ENCODE measurements at regions not wholly inside any gene's neighbourhood (a gene's known extent, or its start where the extent isn't known, plus 50 kb on each side); places are given as distances from the start of the nearest gene placed in this dataset.

DNA sequence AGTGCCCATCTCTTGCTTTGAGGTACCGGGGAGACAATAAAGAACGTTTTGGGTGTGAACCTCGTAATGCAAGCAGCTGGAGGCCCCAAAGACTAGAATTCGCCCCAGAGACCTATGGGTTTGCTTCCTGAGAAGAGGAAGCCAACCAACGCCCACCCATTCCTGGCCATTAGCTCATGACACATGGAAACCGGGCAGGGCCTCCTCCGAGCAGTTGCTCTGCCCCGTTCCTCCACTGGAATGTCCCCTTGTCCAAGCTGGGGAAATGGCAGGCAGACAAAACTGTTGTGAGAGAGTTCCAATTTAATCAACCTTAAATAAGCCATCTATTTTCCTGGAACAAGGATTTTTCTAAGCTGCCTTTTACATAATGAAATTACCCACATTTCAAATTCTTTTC, 250.9 kb upstream of the IGF1R start:
- H3K36me3 ChIP-seq (ENCODE audit: low read depth) = no peaks in the 10 kb centered on the region
- TF ChIP-seq, protein P1, sequence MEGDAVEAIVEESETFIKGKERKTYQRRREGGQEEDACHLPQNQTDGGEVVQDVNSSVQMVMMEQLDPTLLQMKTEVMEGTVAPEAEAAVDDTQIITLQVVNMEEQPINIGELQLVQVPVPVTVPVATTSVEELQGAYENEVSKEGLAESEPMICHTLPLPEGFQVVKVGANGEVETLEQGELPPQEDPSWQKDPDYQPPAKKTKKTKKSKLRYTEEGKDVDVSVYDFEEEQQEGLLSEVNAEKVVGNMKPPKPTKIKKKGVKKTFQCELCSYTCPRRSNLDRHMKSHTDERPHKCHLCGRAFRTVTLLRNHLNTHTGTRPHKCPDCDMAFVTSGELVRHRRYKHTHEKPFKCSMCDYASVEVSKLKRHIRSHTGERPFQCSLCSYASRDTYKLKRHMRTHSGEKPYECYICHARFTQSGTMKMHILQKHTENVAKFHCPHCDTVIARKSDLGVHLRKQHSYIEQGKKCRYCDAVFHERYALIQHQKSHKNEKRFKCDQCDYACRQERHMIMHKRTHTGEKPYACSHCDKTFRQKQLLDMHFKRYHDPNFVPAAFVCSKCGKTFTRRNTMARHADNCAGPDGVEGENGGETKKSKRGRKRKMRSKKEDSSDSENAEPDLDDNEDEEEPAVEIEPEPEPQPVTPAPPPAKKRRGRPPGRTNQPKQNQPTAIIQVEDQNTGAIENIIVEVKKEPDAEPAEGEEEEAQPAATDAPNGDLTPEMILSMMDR (IDR thresholded peaks at IDR 0.05; ENCODE audit: poor library complexity, severe bottlenecking) = no peak

DNA sequence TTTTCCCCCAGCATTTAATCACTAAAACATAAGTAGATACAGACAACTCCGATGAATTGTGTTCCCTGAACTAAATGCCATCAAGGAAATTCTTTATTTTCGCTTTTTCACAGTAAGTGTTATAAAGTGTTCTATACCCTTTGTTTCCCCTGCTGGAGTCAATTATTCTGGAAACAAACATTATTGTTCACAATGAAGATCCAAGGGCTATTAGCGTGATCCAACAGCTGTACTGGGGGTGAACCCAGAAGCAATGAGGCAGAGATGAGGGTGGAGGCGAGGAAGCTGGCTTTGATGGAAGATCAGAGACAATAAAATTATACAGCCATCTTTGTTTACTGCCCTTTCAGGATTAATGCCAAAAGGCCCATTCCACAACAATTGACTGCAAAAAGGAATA, 250.3 kb upstream of the IGF1R start:
- TF ChIP-seq, protein P1 (IDR thresholded peaks at IDR 0.05; ENCODE audit: poor library complexity, severe bottlenecking) = no peak
- ATAC-seq (ENCODE audit: low read depth) (no peak), DNase-seq (ENCODE audit: low spot score) (peak; percentile 1)
- no peaks in the 10 kb centered on the region for H3K36me3 ChIP-seq (ENCODE audit: low read depth)
- no peak overlapping the region for H3K4me3 ChIP-seq (ENCODE audit: severe bottlenecking)
- H3K27ac ChIP-seq (ENCODE audit: poor library complexity, severe bottlenecking) = no peak overlapping the region
- H3K27me3 ChIP-seq (ENCODE audit: insufficient read depth, poor library complexity, severe bottlenecking) = no peaks in the 10 kb centered on the region
- no peaks in the 10 kb centered on the region for H3K9me3 ChIP-seq (ENCODE audit: severe bottlenecking)
- H3K4me1 ChIP-seq (ENCODE audit: insufficient read depth, poor library complexity, severe bottlenecking) = no peaks in the 10 kb centered on the region

More for the DNA sequence above, 250.9 kb upstream of the IGF1R start:
- H3K4me3 ChIP-seq (ENCODE audit: severe bottlenecking) = no peak overlapping the region
- DNase-seq (ENCODE audit: low spot score) = peak; percentile 54
- no peaks in the 10 kb centered on the region for H3K9me3 ChIP-seq (ENCODE audit: severe bottlenecking)
- H3K27me3 ChIP-seq (ENCODE audit: insufficient read depth, poor library complexity, severe bottlenecking) = no peaks in the 10 kb centered on the region
- no peaks in the 10 kb centered on the region for H3K4me1 ChIP-seq (ENCODE audit: insufficient read depth, poor library complexity, severe bottlenecking)
- no peak for ATAC-seq (ENCODE audit: low read depth)
- H3K27ac ChIP-seq (ENCODE audit: poor library complexity, severe bottlenecking) = no peak overlapping the region

DNA sequence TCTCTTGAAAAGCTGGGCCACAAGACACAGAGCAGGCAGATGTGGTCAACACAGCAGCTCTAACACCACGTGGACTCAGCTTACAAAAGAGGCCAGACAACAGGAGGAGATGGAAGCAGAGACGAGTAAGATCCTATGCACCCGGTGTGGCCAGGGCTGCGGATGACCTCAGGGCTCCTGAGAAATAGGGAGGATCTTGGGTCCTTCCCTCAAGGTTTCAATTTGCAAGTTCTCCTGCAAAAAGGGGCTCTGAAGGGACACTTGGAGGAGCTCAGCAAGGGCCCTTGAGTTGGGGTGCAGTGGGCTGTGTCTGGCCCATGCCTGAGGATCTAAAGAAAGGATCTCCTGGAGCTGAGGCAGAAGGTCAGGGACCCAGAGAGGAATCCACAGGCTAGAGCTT, 249.5 kb upstream of the IGF1R start:
- Histone ChIP-seq H3K9me3 (ENCODE audit: severe bottlenecking) (no peaks in the 10 kb centered on the region), H3K4me1 (ENCODE audit: insufficient read depth, poor library complexity, severe bottlenecking) (no peaks in the 10 kb centered on the region), H3K36me3 (ENCODE audit: low read depth) (no peaks in the 10 kb centered on the region), H3K4me3 (ENCODE audit: severe bottlenecking) (no peak overlapping the region), H3K27me3 (ENCODE audit: insufficient read depth, poor library complexity, severe bottlenecking) (no peaks in the 10 kb centered on the region), H3K27ac (ENCODE audit: poor library complexity, severe bottlenecking) (no peak overlapping the region)
- ATAC-seq (ENCODE audit: low read depth) (no peak), DNase-seq (ENCODE audit: low spot score) (peak; percentile 34)
- TF ChIP-seq, protein P1 (IDR thresholded peaks at IDR 0.05; ENCODE audit: poor library complexity, severe bottlenecking) = no peak

DNA sequence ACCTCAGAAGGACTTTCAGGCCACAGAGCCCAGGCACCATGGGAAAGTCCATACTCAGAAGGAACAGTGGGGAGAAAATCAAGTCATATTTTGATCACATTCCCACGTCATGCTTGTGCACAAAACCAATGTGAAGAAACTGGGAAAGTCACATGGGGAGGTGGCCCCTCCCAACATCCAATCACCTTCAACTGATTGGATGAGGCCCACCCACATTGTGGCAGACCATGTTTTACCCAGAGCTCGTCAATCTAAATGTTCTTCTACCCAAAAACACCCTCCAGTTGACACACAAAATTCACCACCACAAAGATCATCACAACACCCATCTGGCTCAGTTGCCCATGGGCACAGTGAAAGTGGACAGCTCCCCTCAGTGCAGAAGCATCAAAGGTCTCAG, 248.2 kb upstream of the IGF1R start:
- ATAC-seq (ENCODE audit: low read depth) (no peak), DNase-seq (ENCODE audit: low spot score) (no peak)
- TF ChIP-seq, protein P1 (IDR thresholded peaks at IDR 0.05; ENCODE audit: poor library complexity, severe bottlenecking) = no peak
- H3K27me3 ChIP-seq (ENCODE audit: insufficient read depth, poor library complexity, severe bottlenecking) = no peaks in the 10 kb centered on the region
- no peak overlapping the region for H3K27ac ChIP-seq (ENCODE audit: poor library complexity, severe bottlenecking)
- H3K36me3 ChIP-seq (ENCODE audit: low read depth) = no peaks in the 10 kb centered on the region
- no peaks in the 10 kb centered on the region for H3K4me1 ChIP-seq (ENCODE audit: insufficient read depth, poor library complexity, severe bottlenecking)
- no peaks in the 10 kb centered on the region for H3K9me3 ChIP-seq (ENCODE audit: severe bottlenecking)
- H3K4me3 ChIP-seq (ENCODE audit: severe bottlenecking) = no peak overlapping the region

DNA sequence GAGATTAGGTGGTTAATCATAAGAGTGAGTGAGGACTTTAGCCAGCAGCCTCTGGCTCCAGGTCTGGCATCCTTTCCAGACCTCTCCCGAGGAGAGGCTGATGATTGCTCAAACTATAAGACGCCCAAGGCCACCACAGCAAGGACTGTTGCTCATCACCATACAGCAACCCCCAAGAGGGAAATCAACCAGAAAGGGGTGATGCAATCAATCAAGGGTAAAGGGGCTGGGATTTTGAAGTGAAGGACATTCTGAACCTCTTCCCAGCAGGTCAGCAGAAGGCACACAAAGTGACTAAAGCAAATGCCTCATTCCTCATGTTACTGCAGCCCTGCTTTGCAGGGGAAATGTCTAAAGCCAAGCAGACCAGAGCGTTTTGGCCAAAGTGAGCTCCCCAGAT, 247.3 kb upstream of the IGF1R start:
- H3K4me1 ChIP-seq (ENCODE audit: insufficient read depth, poor library complexity, severe bottlenecking) = no peaks in the 10 kb centered on the region
- no peaks in the 10 kb centered on the region for H3K36me3 ChIP-seq (ENCODE audit: low read depth)
- DNase-seq (ENCODE audit: low spot score) = no peak
- TF ChIP-seq, protein P1 (IDR thresholded peaks at IDR 0.05; ENCODE audit: poor library complexity, severe bottlenecking) = no peak
- no peak overlapping the region for H3K27ac ChIP-seq (ENCODE audit: poor library complexity, severe bottlenecking)
- H3K4me3 ChIP-seq (ENCODE audit: severe bottlenecking) = no peak overlapping the region
- H3K9me3 ChIP-seq (ENCODE audit: severe bottlenecking) = no peaks in the 10 kb centered on the region
- H3K27me3 ChIP-seq (ENCODE audit: insufficient read depth, poor library complexity, severe bottlenecking) = no peaks in the 10 kb centered on the region
- no peak for ATAC-seq (ENCODE audit: low read depth)
